Liver (tissue), 7 donors: ENCODE measurements at regions not wholly inside any gene's neighbourhood (a gene's known extent, or its start where the extent isn't known, plus 50 kb on each side); places are given as distances from the start of the nearest gene placed in this dataset.

Experiments used
- DNase-seq: peaks from one replicate; pipeline ENCODE4 v3.0.0-alpha.2; 2017; ENCODE audit warnings: low spot score
- H3K27ac ChIP-seq, 2 donors: one replicate each; pipeline ENCODE4 v1.7.0; 2013; ENCODE audit warnings: inconsistent platforms in 2 of 2, low read length in 2 of 2, control low read depth in 1 of 2, low read depth in 1 of 2, mild to moderate bottlenecking in 1 of 2
- H3K27me3 ChIP-seq, 4 donors: one replicate each; pipeline versions ENCODE4 v1.6.1 to v1.7.0; 2013; ENCODE audit warnings: low read length in 3 of 4, inconsistent platforms in 1 of 4, mild to moderate bottlenecking in 1 of 4, moderate library complexity in 1 of 4; ENCODE audit not compliant: control insufficient read depth in 4 of 4, insufficient read depth in 4 of 4
- H3K36me3 ChIP-seq, 4 donors: one replicate each; pipeline versions ENCODE4 v1.6.1 to v1.7.0; 2013; ENCODE audit warnings: low read length in 3 of 4, mild to moderate bottlenecking in 3 of 4, low read depth in 1 of 4, moderate library complexity in 1 of 4; ENCODE audit not compliant: control insufficient read depth in 4 of 4, insufficient read depth in 3 of 4
- H3K4me1 ChIP-seq, 4 donors: one replicate each; pipeline versions ENCODE4 v1.6.1 to v1.7.0; 2013; ENCODE audit warnings: low read length in 3 of 4, mild to moderate bottlenecking in 3 of 4, moderate library complexity in 1 of 4; ENCODE audit not compliant: control insufficient read depth in 4 of 4, insufficient read depth in 4 of 4
- H3K4me3 ChIP-seq, 3 donors: one replicate each; pipeline versions ENCODE4 v1.6.1 to v1.7.0; 2013; ENCODE audit warnings: low read length in 3 of 3, control low read depth in 1 of 3, low read depth in 1 of 3, mild to moderate bottlenecking in 1 of 3
- H3K9ac ChIP-seq, 2 donors: one replicate each; pipeline ENCODE4 v1.7.0; 2013; ENCODE audit warnings: low read length in 2 of 2, mild to moderate bottlenecking in 2 of 2, moderate library complexity in 2 of 2, control low read depth in 1 of 2, low read depth in 1 of 2
- H3K9me3 ChIP-seq, 4 donors: one replicate each; pipeline versions ENCODE4 v1.6.1 to v1.7.0; 2013; ENCODE audit warnings: low read length in 3 of 4; ENCODE audit not compliant: control insufficient read depth in 4 of 4
- ATF3 ChIP-seq: IDR thresholded peaks from 2 replicates; pipeline ENCODE4 v1.6.1; 2016; ENCODE audit warnings: antibody characterized with exemption
- EGR1 ChIP-seq, 2 donors: IDR thresholded peaks; 2 replicates each; pipeline ENCODE4 v1.6.1; 2016 to 2018; ENCODE audit warnings: antibody characterized with exemption in 2 of 2, low read depth in 2 of 2
- FOXA2 ChIP-seq: IDR thresholded peaks from 2 replicates; pipeline ENCODE4 v1.6.1; 2016; ENCODE audit warnings: antibody characterized with exemption
- GABPA ChIP-seq, 2 donors: IDR thresholded peaks in 1 of 2; conservative IDR thresholded peaks in 1 of 2; 2 replicates each; pipeline ENCODE4 v1.6.1; 2016; ENCODE audit warnings: antibody characterized with exemption in 2 of 2, mild to moderate bottlenecking in 1 of 2, moderate library complexity in 1 of 2
- HNF4A ChIP-seq, 2 donors: conservative IDR thresholded peaks; 2 replicates each; pipeline ENCODE4 v1.6.1; 2016; ENCODE audit warnings: antibody characterized with exemption in 2 of 2, mild to moderate bottlenecking in 2 of 2
- HNF4G ChIP-seq: IDR thresholded peaks from 2 replicates; pipeline ENCODE4 v1.6.1; 2016; ENCODE audit warnings: antibody characterized with exemption
- JUND ChIP-seq, 2 donors: IDR thresholded peaks; 2 replicates each; pipeline ENCODE4 v1.6.1; 2016; ENCODE audit warnings: antibody characterized with exemption in 2 of 2
- NR2F2 ChIP-seq: IDR thresholded peaks from 2 replicates; pipeline ENCODE4 v1.6.1; 2016; ENCODE audit warnings: antibody characterized with exemption
- RAD21 ChIP-seq, 2 donors: IDR thresholded peaks; 2 replicates each; pipeline ENCODE4 v1.6.1; 2016; ENCODE audit warnings: antibody characterized with exemption in 2 of 2, mild to moderate bottlenecking in 2 of 2
- REST ChIP-seq: IDR thresholded peaks from 2 replicates; pipeline ENCODE4 v1.6.1; 2016; ENCODE audit warnings: antibody characterized with exemption, mild to moderate bottlenecking
- RXRA ChIP-seq, 2 donors: IDR thresholded peaks; 2 replicates each; pipeline ENCODE4 v1.6.1; 2017 to 2018; ENCODE audit warnings: antibody characterized with exemption in 2 of 2, mild to moderate bottlenecking in 1 of 2
- SP1 ChIP-seq: IDR thresholded peaks from 2 replicates; pipeline ENCODE4 v1.6.1; 2018; ENCODE audit warnings: antibody characterized with exemption, mild to moderate bottlenecking
- TAF1 ChIP-seq: conservative IDR thresholded peaks from 2 replicates; pipeline ENCODE4 v1.6.1; 2016; ENCODE audit warnings: antibody characterized with exemption, mild to moderate bottlenecking
- YY1 ChIP-seq: IDR thresholded peaks from 2 replicates; pipeline ENCODE4 v1.6.1; 2016; ENCODE audit warnings: antibody characterized with exemption, mild to moderate bottlenecking
- WGBS: extraction: QIAGEN DNeasy Blood & Tissue Kit; methylation state at CpG from one replicate; pipeline ENCODE4 v1.1.7; 2013; 5-methylcytosine and 5-hydroxymethylcytosine counted together
- donor health status: healthy.
- donor health status: healthy.
- donor health status: healthy.
- donor health status: healthy.

- WGBS, result 39% methylated on average over 9 of the region's 9 CpGs
- Histone ChIP-seq H3K4me1 (peaks cover 0 to 31% (median 22%) of the 10 kb centered on the region in 4 donors), H3K9me3 (no peaks in the 10 kb centered on the region), H3K36me3 (no peaks in the 10 kb centered on the region), H3K27me3 (no peaks in the 10 kb centered on the region), H3K4me3 (no peak overlapping the region), H3K9ac (no peak overlapping the region), H3K27ac (no peak overlapping the region)
- no peak for DNase-seq
- TF ChIP-seq FOXA2 (peak; percentile 19), GABPA (IDR thresholded peaks at IDR 0.05 in 1 of 2, conservative IDR thresholded peaks at IDR 0.05 in 1 of 2) (no peak), NR2F2 (no peak)
Observed at GRCh38 chr3:168342946-168343850, 247.5 kb upstream of the GOLIM4 start.

GRCh38 chr3:168341956-168342936 is 246.5 kb upstream of the GOLIM4 start:
- Histone ChIP-seq H3K4me3 (no peak overlapping the region), H3K27ac (no peak overlapping the region), H3K9ac (no peak overlapping the region), H3K27me3 (no peaks in the 10 kb centered on the region), H3K9me3 (no peaks in the 10 kb centered on the region), H3K4me1 (peaks cover 0 to 31% (median 22%) of the 10 kb centered on the region in 4 donors), H3K36me3 (no peaks in the 10 kb centered on the region)
- TF ChIP-seq FOXA2 (peak; percentile 76), GABPA (IDR thresholded peaks at IDR 0.05 in 1 of 2, conservative IDR thresholded peaks at IDR 0.05 in 1 of 2) (no peak)
- 20% methylated on average over 2 of the region's 2 CpGs for WGBS
- no peak for DNase-seq

- Histone ChIP-seq H3K36me3 (no peaks in the 10 kb centered on the region), H3K4me1 (peaks cover 0 to 31% (median 22%) of the 10 kb centered on the region in 4 donors), H3K9ac (peak overlapping the region in 1 of 2 donors; percentile 28), H3K27ac (no peak overlapping the region), H3K9me3 (no peaks in the 10 kb centered on the region), H3K4me3 (no peak overlapping the region), H3K27me3 (no peaks in the 10 kb centered on the region)
- no peak for DNase-seq
- WGBS, result 50% methylated on average over 3 of the region's 3 CpGs
- no peak for TF ChIP-seq RXRA (IDR thresholded peaks at IDR 0.05)
- no peak for TF ChIP-seq REST
- no peak for TF ChIP-seq JUND (IDR thresholded peaks at IDR 0.05)
- TF ChIP-seq SP1, result no peak
- no peak for TF ChIP-seq YY1
- no peak for TF ChIP-seq ATF3
- no peak for TF ChIP-seq RAD21 (IDR thresholded peaks at IDR 0.05)
- no peak for TF ChIP-seq HNF4G
- no peak for TF ChIP-seq GABPA (IDR thresholded peaks at IDR 0.05 in 1 of 2, conservative IDR thresholded peaks at IDR 0.05 in 1 of 2)
- no peak for TF ChIP-seq TAF1
- TF ChIP-seq NR2F2, result no peak
- TF ChIP-seq HNF4A (conservative IDR thresholded peaks at IDR 0.05), result no peak
- TF ChIP-seq EGR1 (IDR thresholded peaks at IDR 0.05; ENCODE audit: low read depth in 2 of 2), result no peak
Observed at GRCh38 chr3:168341192-168341815, 245.6 kb upstream of the GOLIM4 start.
